Mucosa of descending colon (tissue), 3 donors: ENCODE measurements at regions not wholly inside any gene's neighbourhood (a gene's known extent, or its start where the extent isn't known, plus 50 kb on each side); places are given as distances from the start of the nearest gene placed in this dataset.

Experiments used
- ATAC-seq: fragments of 200-7000 bp; cut with Tn5 transposase; one replicate; pipeline ENCODE4 v1.9.1; 2020; ENCODE audit warnings: mild to moderate bottlenecking, moderate library complexity
- DNase-seq, 3 donors: peaks; one replicate each; pipeline ENCODE4 v3.0.0-alpha.2; 2020
- H3K36me3 ChIP-seq: fragments of 200-600 bp; one replicate; pipeline ENCODE4 v1.8.0; 2021; ENCODE audit warnings: low read depth, mild to moderate bottlenecking
- H3K4me1 ChIP-seq: fragments of 200-600 bp; one replicate; pipeline ENCODE4 v1.8.0; 2021; ENCODE audit warnings: low read depth, mild to moderate bottlenecking
- H3K4me3 ChIP-seq: fragments of 200-600 bp; one replicate; pipeline ENCODE4 v1.8.0; 2021; ENCODE audit warnings: mild to moderate bottlenecking
- H3K9me3 ChIP-seq: fragments of 200-600 bp; one replicate; pipeline ENCODE4 v1.8.0; 2021; ENCODE audit warnings: mild to moderate bottlenecking
- CTCF ChIP-seq: fragments of 200-600 bp; IDR thresholded peaks from one replicate; pipeline ENCODE4 v1.8.0; 2022; ENCODE audit warnings: antibody characterized with exemption, mild to moderate bottlenecking
- intact Hi-C, 2 donors: fragments of 100-400 bp; cut with DNase I in 1 of 2; cut with micrococcal nuclease in 1 of 2; formaldehyde crosslinking; loops; one replicate each; pipeline versions ENCODE4 v1.11.0 to v1.11.1; 2022; cut with DNase I, micrococcal nuclease
- donor health status: DM: no; HTN: no; CAD: no; lungs with moderate emphysema.
- donor health status: DM: no; HTN: no; CAD: no.
- donor health status: DM: no; HTN: yes; CAD: no.

GRCh38 chr3:73784686-73785392 lies 160.1 kb upstream of the PDZRN3 start:
- H3K9me3 ChIP-seq: no peaks in the 10 kb centered on the region
- no peak for DNase-seq
- no peaks in the 10 kb centered on the region for H3K36me3 ChIP-seq
- no peaks in the 10 kb centered on the region for H3K4me1 ChIP-seq
- no peak overlapping the region for H3K4me3 ChIP-seq
- TF ChIP-seq CTCF: no peak
- intact Hi-C loops: no loop called here
- no peak for ATAC-seq

- Histone ChIP-seq H3K4me3 (no peak overlapping the region), H3K9me3 (no peaks in the 10 kb centered on the region), H3K4me1 (no peaks in the 10 kb centered on the region), H3K36me3 (no peaks in the 10 kb centered on the region)
- TF ChIP-seq CTCF: no peak
- no peak for ATAC-seq
- intact Hi-C loops: no loop called here
- no peak for DNase-seq
Observed at GRCh38 chr3:73783811-73784210, 159.1 kb upstream of the PDZRN3 start.

GRCh38 chr3:73781541-73781940 lies 156.8 kb upstream of the PDZRN3 start:
- Histone ChIP-seq H3K4me1 (no peaks in the 10 kb centered on the region), H3K9me3 (no peaks in the 10 kb centered on the region), H3K36me3 (no peaks in the 10 kb centered on the region), H3K4me3 (no peak overlapping the region)
- no peak for TF ChIP-seq CTCF
- ATAC-seq (no peak), DNase-seq (no peak)
- intact Hi-C loops: no loop called here

GRCh38 chr3:73774645-73775044 lies 149.9 kb upstream of the PDZRN3 start:
- Histone ChIP-seq H3K4me1 (no peaks in the 10 kb centered on the region), H3K36me3 (no peaks in the 10 kb centered on the region), H3K4me3 (no peak overlapping the region), H3K9me3 (no peaks in the 10 kb centered on the region)
- no peak for TF ChIP-seq CTCF
- ATAC-seq: no peak
- intact Hi-C loops: no loop called here
- DNase-seq: no peak

GRCh38 chr3:73773233-73773632 lies 148.5 kb upstream of the PDZRN3 start:
- DNase-seq (no peak), ATAC-seq (no peak)
- Histone ChIP-seq H3K9me3 (no peaks in the 10 kb centered on the region), H3K4me3 (no peak overlapping the region), H3K4me1 (no peaks in the 10 kb centered on the region), H3K36me3 (no peaks in the 10 kb centered on the region)
- TF ChIP-seq CTCF: no peak
- intact Hi-C loops: no loop called here
